AG08396 (cell line): ENCODE measurements at regions not wholly inside any gene's neighbourhood (a gene's known extent, or its start where the extent isn't known, plus 50 kb on each side); places are given as distances from the start of the nearest gene placed in this dataset.

Experiments
- DNase-seq: peaks from one replicate; pipeline ENCODE4 v3.0.0; 2012; ENCODE audit warnings: low spot score, mixed read lengths

GRCh38 chr9:115615821-115616665, 498.1 kb upstream of the TNC start:
- peak; percentile 55 for DNase-seq

GRCh38 chr9:115616666-115617239, 498.8 kb upstream of the TNC start:
- no peak for DNase-seq

- no peak for DNase-seq
Measured at GRCh38 chr9:115625251-115625650, 507.3 kb upstream of the TNC start.

DNA sequence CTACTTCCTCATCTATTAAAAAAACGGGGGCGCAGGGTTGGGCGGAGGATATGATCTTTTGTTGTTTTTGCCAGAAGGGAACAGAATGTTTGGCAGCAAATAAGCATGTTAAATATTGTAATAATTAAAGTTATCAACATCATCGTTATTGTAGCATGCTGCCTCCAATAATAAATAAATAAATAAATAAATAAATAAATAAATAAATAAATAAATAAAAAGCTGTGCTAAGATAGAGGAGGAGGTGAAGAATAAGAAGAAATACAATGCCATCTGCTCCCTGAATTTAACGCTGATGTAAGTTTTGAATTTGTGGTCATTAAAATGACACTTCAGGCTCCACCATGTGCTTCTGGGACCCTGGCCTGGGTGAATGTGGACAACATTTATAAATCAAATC, 508.0 kb upstream of the TNC start:
- DNase-seq = no peak

DNA sequence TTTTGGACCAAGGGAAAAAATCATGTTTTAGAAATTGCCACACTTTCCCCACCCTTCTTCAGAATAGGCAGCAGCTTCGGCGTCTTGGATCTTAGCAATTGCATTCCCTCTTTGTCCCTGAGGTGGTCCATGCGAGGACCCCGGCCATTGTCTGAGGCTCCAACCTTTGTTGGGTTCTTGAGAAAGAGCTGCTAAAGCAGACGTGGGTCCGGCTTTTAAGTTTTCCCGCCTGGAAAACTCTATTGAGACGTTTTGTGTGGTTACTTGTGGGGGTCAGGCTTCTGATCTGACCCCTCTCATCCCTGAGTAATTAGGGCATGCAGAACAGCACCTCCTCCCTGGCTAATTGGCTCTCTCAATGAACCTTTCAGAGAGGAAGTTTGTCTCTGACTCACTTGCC, 509.6 kb upstream of the TNC start:
- DNase-seq = no peak

DNA sequence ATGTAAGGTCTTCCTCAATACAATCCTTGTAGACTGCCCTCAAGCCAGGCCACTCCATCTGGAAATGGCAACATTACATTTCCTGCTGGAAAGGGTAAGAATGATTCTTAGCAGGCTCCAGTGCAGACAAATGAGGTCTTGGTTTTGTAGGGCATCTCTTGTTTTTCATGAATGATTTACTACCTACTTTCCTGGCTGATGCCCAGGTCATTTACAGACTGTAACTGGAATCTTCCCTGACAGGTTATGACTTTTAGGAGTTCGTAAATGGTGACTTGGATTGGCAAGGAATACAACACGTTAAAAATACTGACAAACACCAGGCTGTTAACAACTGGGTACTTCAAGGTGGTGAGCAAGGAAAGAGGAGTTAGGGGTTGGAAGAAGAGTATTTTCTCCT, 510.5 kb upstream of the TNC start:
- DNase-seq = no peak

GRCh38 chr9:115629879-115630840, 512.2 kb upstream of the TNC start:
- DNase-seq = no peak

- DNase-seq = no peak
Measured at GRCh38 chr9:115632391-115632790, 514.4 kb upstream of the TNC start.

DNA sequence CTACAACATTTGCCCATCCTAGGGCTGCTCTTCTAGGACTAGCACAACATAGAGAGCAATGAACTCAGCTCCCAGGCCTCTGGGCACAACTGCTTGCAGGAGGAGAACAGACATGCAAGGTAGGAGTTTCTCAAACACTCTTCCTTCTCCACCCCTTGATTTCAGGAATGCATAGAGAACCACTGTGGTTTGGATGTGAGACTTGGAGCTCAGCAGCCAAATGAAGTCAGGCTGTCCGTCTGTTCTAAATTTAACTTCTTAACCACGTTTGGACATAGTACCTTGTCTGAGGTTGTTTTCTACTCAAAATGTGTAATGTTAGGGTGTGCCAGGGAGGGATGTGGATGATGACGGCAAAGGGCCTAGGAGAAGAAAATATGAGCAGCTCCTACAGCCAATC, 515.1 kb upstream of the TNC start:
- DNase-seq = peak; percentile 24

GRCh38 chr9:115635680-115636383, 517.8 kb upstream of the PAPPA start:
- no peak for DNase-seq

GRCh38 chr9:115636596-115636995, 517.0 kb upstream of the PAPPA start:
- DNase-seq = no peak

DNA sequence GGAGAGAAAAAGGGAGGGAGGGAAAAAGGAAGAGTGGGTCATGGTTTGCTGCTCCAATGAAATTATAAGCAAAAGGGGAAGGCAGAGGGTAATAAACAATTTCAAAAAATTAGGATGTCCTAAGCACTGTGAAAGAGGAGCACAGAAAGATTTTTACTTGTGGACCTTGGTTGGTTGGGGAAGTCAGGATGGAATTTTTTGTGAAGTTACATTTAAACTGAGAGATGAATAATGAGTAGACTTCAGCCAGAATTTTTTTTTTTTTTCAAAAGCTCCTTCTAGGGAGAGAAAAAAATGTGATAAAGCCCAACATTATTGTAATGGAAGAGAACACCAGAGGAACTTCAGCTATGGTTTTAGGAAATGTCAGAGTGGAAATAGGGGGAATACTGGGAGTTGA, 515.9 kb upstream of the PAPPA start:
- no peak for DNase-seq

DNA sequence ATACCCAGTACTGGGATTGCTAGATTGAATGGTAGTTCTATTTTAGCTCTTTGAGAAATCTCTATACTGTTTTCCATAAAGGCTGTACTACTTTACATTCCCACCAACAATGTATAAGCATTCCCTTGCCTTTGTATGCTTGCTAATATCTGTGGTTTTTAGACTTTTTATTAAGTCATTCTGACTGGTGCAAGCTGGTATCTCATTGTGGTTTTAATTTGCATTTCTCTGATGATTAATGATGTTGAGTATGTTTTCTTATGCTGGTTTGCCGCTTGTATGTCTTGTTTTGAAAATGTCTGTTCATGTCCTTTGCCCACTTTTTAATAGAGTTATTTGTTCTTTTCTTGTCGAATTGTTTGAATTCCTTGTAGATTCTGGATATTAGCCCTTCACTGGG, 512.7 kb upstream of the PAPPA start:
- DNase-seq = no peak

GRCh38 chr9:115642285-115642684, 511.3 kb upstream of the PAPPA start:
- DNase-seq = no peak

- no peak for DNase-seq
Measured at GRCh38 chr9:115643948-115644727, 509.5 kb upstream of the PAPPA start.

GRCh38 chr9:115649991-115650472, 503.6 kb upstream of the PAPPA start:
- peak; percentile 52 for DNase-seq

- DNase-seq = peak; percentile 41
Measured at GRCh38 chr9:115650768-115651167, 502.8 kb upstream of the PAPPA start.

DNA sequence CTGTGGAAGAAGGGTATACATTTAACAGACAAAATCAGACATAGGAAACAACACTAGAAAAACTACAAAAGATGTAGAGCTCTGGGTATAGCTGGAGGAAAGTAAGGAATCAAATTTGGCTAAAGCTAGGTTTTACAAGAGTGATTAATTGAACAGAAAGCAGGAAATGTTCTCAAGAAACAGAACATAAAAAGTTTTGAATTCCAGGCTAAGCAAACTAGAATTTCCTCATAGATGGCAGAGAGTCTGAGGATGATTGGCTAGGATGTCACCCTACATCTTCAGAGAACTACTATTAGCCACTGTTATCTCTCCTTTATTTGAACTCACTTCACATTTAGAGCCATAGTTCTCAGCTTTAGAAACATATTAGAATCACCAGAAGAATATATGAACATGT, 502.1 kb upstream of the PAPPA start:
- DNase-seq = no peak

DNA sequence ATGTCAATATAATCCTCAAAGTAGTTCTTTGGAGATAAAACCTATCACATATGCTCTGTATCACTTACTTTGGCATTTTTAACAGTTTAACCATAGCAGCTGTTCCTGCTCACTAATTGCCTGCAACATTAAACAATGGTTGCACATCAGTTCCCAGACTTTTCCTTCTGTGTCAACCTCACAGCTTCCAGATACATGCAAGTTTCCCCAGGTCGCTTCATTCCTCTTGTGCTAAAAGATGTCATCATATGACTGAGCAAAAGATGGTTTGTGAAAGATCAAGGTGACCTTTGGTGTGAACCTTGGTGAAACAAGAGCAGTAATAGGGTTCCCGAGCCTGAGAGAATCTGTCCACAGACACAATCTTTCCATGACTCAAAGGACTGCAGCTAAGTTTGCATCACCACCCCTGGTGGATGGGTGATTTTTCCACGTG, 500.4 kb upstream of the PAPPA start:
- DNase-seq = peak; percentile 45

DNA sequence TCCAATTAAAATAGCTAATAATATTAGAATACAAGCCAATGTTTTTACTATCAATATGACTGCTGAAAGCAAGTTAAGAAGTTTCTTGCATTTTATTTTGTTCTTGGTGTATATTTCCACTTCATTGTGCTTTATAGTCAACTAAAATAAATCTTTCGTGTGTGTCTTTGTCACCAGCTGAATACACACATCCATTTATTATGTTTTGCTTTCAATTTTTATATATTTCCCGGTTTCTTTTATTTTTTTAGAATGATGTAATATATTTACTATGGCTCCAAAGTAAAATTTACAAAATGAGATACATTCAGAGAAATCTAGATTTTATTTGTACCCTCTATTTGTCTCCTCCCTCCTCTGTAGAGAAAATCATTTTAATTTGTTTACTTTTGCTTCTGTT, 495.9 kb upstream of the PAPPA start:
- no peak for DNase-seq

GRCh38 chr9:115665519-115665918, 488.1 kb upstream of the PAPPA start:
- DNase-seq = no peak
